DMS 273 treated with DMSO at 0.1 percent for 48 hours (cell line): ENCODE measurements at regions not wholly inside any gene's neighbourhood (a gene's known extent, or its start where the extent isn't known, plus 50 kb on each side); places are given as distances from the start of the nearest gene placed in this dataset.
"Not testable (repeated sequence)": the region's sequence is repeated elsewhere in the genome, so short reads cannot be mapped to it uniquely, and the experiment has no call there.

Source experiments
- DNase-seq: peaks from one replicate; lab custom pipeline; 2025; lab: John Stamatoyannopoulos, UW

GRCh38 chr4:134883831-134884449 lies 682.4 kb upstream of the PABPC4L start:
- DNase-seq: no peak

GRCh38 chr4:134879019-134879418 lies 677.4 kb upstream of the PABPC4L start:
- no peak for DNase-seq

- no peak for DNase-seq
Measured at GRCh38 chr4:134867027-134867426, 665.4 kb upstream of the PABPC4L start.

- no peak for DNase-seq
Measured at GRCh38 chr4:134865675-134866074, 664.1 kb upstream of the PABPC4L start.

- DNase-seq: no peak
Measured at GRCh38 chr4:134862116-134862515, 660.5 kb upstream of the PABPC4L start.

- no peak for DNase-seq
Measured at GRCh38 chr4:134848681-134849080, 647.1 kb upstream of the PABPC4L start.

GRCh38 chr4:134830741-134831140 lies 629.2 kb upstream of the PABPC4L start:
- not testable (repeated sequence) for DNase-seq

GRCh38 chr4:134812611-134813010 lies 611.0 kb upstream of the PABPC4L start:
- DNase-seq: no peak

GRCh38 chr4:134807231-134807745 lies 605.7 kb upstream of the PABPC4L start:
- no peak for DNase-seq

GRCh38 chr4:134798573-134798972 lies 597.0 kb upstream of the PABPC4L start:
- DNase-seq: no peak

- no peak for DNase-seq
Measured at GRCh38 chr4:134787315-134787714, 585.7 kb upstream of the PABPC4L start.

- DNase-seq: no peak
Measured at GRCh38 chr4:134780244-134780643, 578.7 kb upstream of the PABPC4L start.

- no peak for DNase-seq
Measured at GRCh38 chr4:134777606-134778005, 576.0 kb upstream of the PABPC4L start.

- DNase-seq: no peak
Measured at GRCh38 chr4:134773497-134774000, 572.0 kb upstream of the PABPC4L start.

- DNase-seq: no peak
Measured at GRCh38 chr4:134762053-134762452, 560.5 kb upstream of the PABPC4L start.

- no peak for DNase-seq
Measured at GRCh38 chr4:134756421-134756820, 554.8 kb upstream of the PABPC4L start.

GRCh38 chr4:134754301-134755019 lies 552.9 kb upstream of the PABPC4L start:
- DNase-seq: no peak

- DNase-seq: no peak
Measured at GRCh38 chr4:134753390-134753789, 551.8 kb upstream of the PABPC4L start.

- no peak for DNase-seq
Measured at GRCh38 chr4:134747108-134747805, 545.7 kb upstream of the PABPC4L start.

GRCh38 chr4:134740290-134740689 lies 538.7 kb upstream of the PABPC4L start:
- DNase-seq: no peak

GRCh38 chr4:134735901-134736300 lies 534.3 kb upstream of the PABPC4L start:
- no peak for DNase-seq

GRCh38 chr4:134727696-134728095 lies 526.1 kb upstream of the PABPC4L start:
- no peak for DNase-seq

GRCh38 chr4:134722306-134722705 lies 520.7 kb upstream of the PABPC4L start:
- DNase-seq: no peak
